SK-N-SH (cell line): ENCODE measurements at regions not wholly inside any gene's neighbourhood (a gene's known extent, or its start where the extent isn't known, plus 50 kb on each side); places are given as distances from the start of the nearest gene placed in this dataset.

Experiments used
- CTCF ChIA-PET: fragments of 300-600, 350-600 bp; formaldehyde crosslinking; extraction: SDS; loops from one replicate; lab custom pipeline; 2021; lab: Yijun Ruan, JAX
- POLR2A ChIA-PET: fragments of 350-600 bp; sonication (Branson Sonifier 250); formaldehyde crosslinking; extraction: SDS; loops from one replicate; lab custom pipeline; 2020; ENCODE audit warnings: antibody characterized with exemption, inconsistent platforms; lab: Yijun Ruan, JAX
- DNase-seq: peaks from one replicate; pipeline ENCODE4 v3.0.0; 2012
- H2AFZ ChIP-seq: fragments of 200-600 bp; sonication (generic); 2 replicates; pipeline ENCODE4 v1.8.1; 2016; ENCODE audit warnings: antibody characterized with exemption, mild to moderate bottlenecking, low read depth
- H3F3A ChIP-seq: fragments of 200-600 bp; sonication (generic); replicated peaks from 2 replicates; pipeline ENCODE3; 2016; ENCODE audit warnings: antibody characterized with exemption, mild to moderate bottlenecking; ENCODE audit not compliant: insufficient read depth
- H3K27ac ChIP-seq, 2 experiments: fragments of 200-500 bp in 1 of 2; fragments of 200-600 bp in 1 of 2; sonication (Bioruptor generic) in 1 of 2; sonication (generic), shearing (Covaris generic) in 1 of 2; 2 replicates each; pipeline versions ENCODE4 v1.5.1 to v1.6.1; 2014 to 2016; ENCODE audit warnings: low read depth in 2 of 2, inconsistent platforms in 1 of 2, low read length in 1 of 2, mild to moderate bottlenecking in 1 of 2, mixed read lengths in 1 of 2
- H3K27me3 ChIP-seq: fragments of 200-600 bp; sonication (generic), shearing (Covaris generic); 2 replicates; pipeline ENCODE4 v1.6.1; 2016; ENCODE audit warnings: mixed run types; ENCODE audit not compliant: insufficient read depth
- H3K36me3 ChIP-seq, 2 experiments: fragments of 200-500 bp in 1 of 2; fragments of 200-600 bp in 1 of 2; sonication (Bioruptor generic) in 1 of 2; sonication (generic) in 1 of 2; replicated peaks in 1 of 2; 2 replicates each; pipeline versions ENCODE3 to v1.5.1; 2014 to 2016; ENCODE audit warnings: low read length in 1 of 2, mild to moderate bottlenecking in 1 of 2; ENCODE audit not compliant: insufficient read depth in 2 of 2, control insufficient read depth in 1 of 2
- H3K4me1 ChIP-seq, 2 experiments: fragments of 200-500 bp in 1 of 2; fragments of 200-600 bp in 1 of 2; sonication (Bioruptor generic) in 1 of 2; sonication (generic), shearing (Covaris generic) in 1 of 2; 2 replicates each; pipeline versions ENCODE4 v1.5.1 to v1.6.1; 2014 to 2016; ENCODE audit warnings: low read depth in 1 of 2, low read length in 1 of 2, mixed run types in 1 of 2; ENCODE audit not compliant: insufficient read depth in 2 of 2, control insufficient read depth in 1 of 2
- H3K4me2 ChIP-seq: fragments of 200-600 bp; sonication (generic), shearing (Covaris generic); 2 replicates; pipeline ENCODE4 v1.6.1; 2017; ENCODE audit warnings: mixed run types
- H3K4me3 ChIP-seq, 2 experiments: fragments of 200-500 bp in 1 of 2; fragments of 200-600 bp in 1 of 2; sonication (Bioruptor generic) in 1 of 2; sonication (generic), shearing (Covaris generic) in 1 of 2; 2 replicates each; pipeline versions ENCODE4 v1.5.1 to v1.8.1; 2014 to 2016; ENCODE audit warnings: low read depth in 2 of 2, inconsistent platforms in 1 of 2, low read length in 1 of 2, mild to moderate bottlenecking in 1 of 2, mixed read lengths in 1 of 2, moderate library complexity in 1 of 2
- H3K79me2 ChIP-seq: fragments of 200-600 bp; sonication (generic); 2 replicates; pipeline ENCODE4 v1.8.1; 2017; ENCODE audit warnings: mild to moderate bottlenecking; ENCODE audit not compliant: insufficient read depth
- H3K9ac ChIP-seq: fragments of 200-600 bp; sonication (generic); 2 replicates; pipeline ENCODE4 v1.6.1; 2017; ENCODE audit warnings: mixed run types
- H3K9me2 ChIP-seq: fragments of 200-600 bp; sonication (generic); 2 replicates; pipeline ENCODE4 v1.6.1; 2017; ENCODE audit warnings: mixed run types
- H3K9me3 ChIP-seq: fragments of 200-600 bp; sonication (generic); 2 replicates; pipeline ENCODE4 v1.6.1; 2017; ENCODE audit warnings: mixed run types, mild to moderate bottlenecking, moderate library complexity
- H4K20me1 ChIP-seq: fragments of 200-600 bp; sonication (generic); 2 replicates; pipeline ENCODE4 v1.6.1; 2017; ENCODE audit warnings: mild to moderate bottlenecking, mixed run types; ENCODE audit not compliant: insufficient read depth
- CTCF ChIP-seq: fragments of 200-600 bp; sonication (generic); IDR thresholded peaks from 2 replicates; pipeline ENCODE4 v1.6.1; 2017; ENCODE audit warnings: antibody characterized with exemption, mild to moderate bottlenecking, moderate library complexity
- ELF1 ChIP-seq: IDR thresholded peaks from 2 replicates; pipeline ENCODE4 v1.4.0; 2012
- EP300 ChIP-seq, 2 experiments: IDR thresholded peaks; 2 replicates each; pipeline versions ENCODE4 v1.4.0 to v1.6.1; 2012; ENCODE audit warnings: borderline replicate concordance in 1 of 2, low read depth in 1 of 2, low read length in 1 of 2
- FOXM1 ChIP-seq: IDR thresholded peaks from 2 replicates; pipeline ENCODE4 v1.4.0; 2012; ENCODE audit warnings: low read depth, mild to moderate bottlenecking
- MAX ChIP-seq: IDR thresholded peaks from 2 replicates; pipeline ENCODE4 v1.4.0; 2012; ENCODE audit warnings: low read depth
- POLR2AphosphoS5 ChIP-seq: IDR thresholded peaks from 2 replicates; pipeline ENCODE4 v1.6.1; 2012; ENCODE audit warnings: low read depth, low read length
- SIN3A ChIP-seq: IDR thresholded peaks from 2 replicates; pipeline ENCODE4 v1.6.1; 2012; ENCODE audit warnings: low read depth, mild to moderate bottlenecking, low read length, moderate library complexity, borderline replicate concordance
- TAF1 ChIP-seq: IDR thresholded peaks from 2 replicates; pipeline ENCODE4 v1.6.1; 2012; ENCODE audit warnings: low read depth, mild to moderate bottlenecking, low read length, moderate library complexity, borderline replicate concordance
- TCF12 ChIP-seq: IDR thresholded peaks from 2 replicates; pipeline ENCODE4 v1.4.0; 2012
- USF1 ChIP-seq: IDR thresholded peaks from 2 replicates; pipeline ENCODE4 v1.4.0; 2012; ENCODE audit warnings: low read depth, borderline replicate concordance
- WGBS: methylation state at CpG from one replicate; pipeline ENCODE4 v1.1.6; 2017; ENCODE audit warnings: low lambda C conversion rate; 5-methylcytosine and 5-hydroxymethylcytosine counted together
- TF ChIP-seq, protein P1 (sequence below): IDR thresholded peaks from 2 replicates; pipeline ENCODE4 v1.6.1; 2012; ENCODE audit warnings: mild to moderate bottlenecking, low read depth, low read length, moderate library complexity

- CTCF ChIA-PET = interaction anchor here (1.0 to 1.6 kb wide), 3 partner anchors 42 to 315 kb away, joined by 3 to 9 read pairs (median 3); no protein-coding TSS in a partner anchor
- H3K4me1 ChIP-seq = peaks cover 4 to 7% of the 10 kb centered on the region in 2 experiments; a peak in 2 of 4 replicates
- TF ChIP-seq ELF1 (no peak), SIN3A (no peak), USF1 (peak; percentile 46; the same call in 1 of the 2 replicates), TCF12 (peak; percentile 82), FOXM1 (no peak), MAX (no peak), TAF1 (no peak), EP300 (IDR thresholded peaks at IDR 0.05; ENCODE audit: borderline replicate concordance in 1 of 2, low read depth in 1 of 2, low read length in 1 of 2) (no peak), CTCF (no peak), POLR2AphosphoS5 (no peak)
- TF ChIP-seq, protein P1, sequence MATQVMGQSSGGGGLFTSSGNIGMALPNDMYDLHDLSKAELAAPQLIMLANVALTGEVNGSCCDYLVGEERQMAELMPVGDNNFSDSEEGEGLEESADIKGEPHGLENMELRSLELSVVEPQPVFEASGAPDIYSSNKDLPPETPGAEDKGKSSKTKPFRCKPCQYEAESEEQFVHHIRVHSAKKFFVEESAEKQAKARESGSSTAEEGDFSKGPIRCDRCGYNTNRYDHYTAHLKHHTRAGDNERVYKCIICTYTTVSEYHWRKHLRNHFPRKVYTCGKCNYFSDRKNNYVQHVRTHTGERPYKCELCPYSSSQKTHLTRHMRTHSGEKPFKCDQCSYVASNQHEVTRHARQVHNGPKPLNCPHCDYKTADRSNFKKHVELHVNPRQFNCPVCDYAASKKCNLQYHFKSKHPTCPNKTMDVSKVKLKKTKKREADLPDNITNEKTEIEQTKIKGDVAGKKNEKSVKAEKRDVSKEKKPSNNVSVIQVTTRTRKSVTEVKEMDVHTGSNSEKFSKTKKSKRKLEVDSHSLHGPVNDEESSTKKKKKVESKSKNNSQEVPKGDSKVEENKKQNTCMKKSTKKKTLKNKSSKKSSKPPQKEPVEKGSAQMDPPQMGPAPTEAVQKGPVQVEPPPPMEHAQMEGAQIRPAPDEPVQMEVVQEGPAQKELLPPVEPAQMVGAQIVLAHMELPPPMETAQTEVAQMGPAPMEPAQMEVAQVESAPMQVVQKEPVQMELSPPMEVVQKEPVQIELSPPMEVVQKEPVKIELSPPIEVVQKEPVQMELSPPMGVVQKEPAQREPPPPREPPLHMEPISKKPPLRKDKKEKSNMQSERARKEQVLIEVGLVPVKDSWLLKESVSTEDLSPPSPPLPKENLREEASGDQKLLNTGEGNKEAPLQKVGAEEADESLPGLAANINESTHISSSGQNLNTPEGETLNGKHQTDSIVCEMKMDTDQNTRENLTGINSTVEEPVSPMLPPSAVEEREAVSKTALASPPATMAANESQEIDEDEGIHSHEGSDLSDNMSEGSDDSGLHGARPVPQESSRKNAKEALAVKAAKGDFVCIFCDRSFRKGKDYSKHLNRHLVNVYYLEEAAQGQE = no peak
- TF ChIP-seq, all 33 proteins: peak for 2
- 73% methylated on average over 3 of the region's 3 CpGs for WGBS
- no peaks in the 10 kb centered on the region for H3K79me2 ChIP-seq
- peak overlapping the region; percentile 12; the same call in 1 of the 2 replicates for H2AFZ ChIP-seq
- no peak overlapping the region for H3K4me3 ChIP-seq
- no peaks in the 10 kb centered on the region for H3K27me3 ChIP-seq
- no peak for DNase-seq
- H3K36me3 ChIP-seq = no peaks in the 10 kb centered on the region
- no peaks in the 10 kb centered on the region for H3K9me2 ChIP-seq
- H4K20me1 ChIP-seq = no peaks in the 10 kb centered on the region
- H3K27ac ChIP-seq = peak overlapping the region; percentile 37 to 64; a peak in 3 of 4 replicates
- H3K9ac ChIP-seq = no peak overlapping the region
- H3F3A ChIP-seq = no peaks in the 10 kb centered on the region
- POLR2A ChIA-PET = no interaction called here
- H3K9me3 ChIP-seq = no peaks in the 10 kb centered on the region
- H3K4me2 ChIP-seq = peak overlapping the region; percentile 16; the same call in 1 of the 2 replicates
Observed at GRCh38 chr1:78292361-78292760, 198.4 kb upstream of the PTGFR start.
